Prostate gland (tissue), 2 donors: ENCODE measurements at regions not wholly inside any gene's neighbourhood (a gene's known extent, or its start where the extent isn't known, plus 50 kb on each side); places are given as distances from the start of the nearest gene placed in this dataset.

Source experiments
- CTCF ChIP-seq, 4 experiments: fragments of 200-600 bp in 2 of 4; fragments of 450-650 bp in 2 of 4; sonication (generic) in 2 of 4; IDR thresholded peaks; 1 replicate in 3 of 4; 2 replicates in 1 of 4; pipeline ENCODE4 v1.5.1; 2016 to 2019; ENCODE audit warnings: antibody characterized with exemption in 4 of 4, mild to moderate bottlenecking in 2 of 4, moderate library complexity in 2 of 4
- POLR2A ChIP-seq: fragments of 450-650 bp; IDR thresholded peaks from one replicate; pipeline ENCODE4 v1.6.1; 2016; ENCODE audit warnings: antibody characterized with exemption, mild to moderate bottlenecking
- POLR2AphosphoS5 ChIP-seq: sonication (generic); formaldehyde crosslinking; IDR thresholded peaks from one replicate; pipeline ENCODE4 v1.6.1; 2017; ENCODE audit warnings: antibody characterized with exemption

DNA sequence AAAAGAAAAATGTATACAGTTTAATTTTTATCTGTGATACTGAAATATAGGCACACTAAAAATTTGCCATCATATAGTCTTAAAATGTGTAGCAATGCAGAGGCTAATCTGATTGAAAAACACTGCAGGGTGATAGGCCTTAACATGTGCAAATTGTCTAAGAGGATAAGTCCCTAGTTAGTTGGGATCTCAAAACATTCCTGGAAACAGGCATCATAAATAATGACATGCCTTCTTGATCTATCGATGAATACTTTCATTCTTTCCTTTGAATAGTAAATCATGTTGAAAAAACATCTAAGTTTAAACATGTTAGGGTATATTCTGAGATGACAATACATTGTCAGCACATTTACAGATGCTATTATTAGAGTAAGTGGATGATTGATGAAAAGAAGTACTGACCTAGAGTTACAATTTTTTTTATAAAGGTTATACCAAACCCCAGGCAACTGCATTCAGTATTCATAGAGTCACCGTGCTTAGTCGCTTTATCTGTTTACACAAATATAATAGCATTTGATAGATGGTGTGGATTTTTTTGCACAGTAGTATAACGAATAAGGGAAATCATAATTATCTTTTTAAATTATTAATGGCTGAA lies 668.2 kb upstream of the ADGRL3 start:
- TF ChIP-seq CTCF (IDR thresholded peaks at IDR 0.05) = no peak
- no peak for TF ChIP-seq POLR2A
- TF ChIP-seq POLR2AphosphoS5 = no peak
